ENCODE measurements at regions not wholly inside any gene's neighbourhood (a gene's known extent, or its start where the extent isn't known, plus 50 kb on each side); places are given as distances from the start of the nearest gene placed in this dataset.

DNA sequence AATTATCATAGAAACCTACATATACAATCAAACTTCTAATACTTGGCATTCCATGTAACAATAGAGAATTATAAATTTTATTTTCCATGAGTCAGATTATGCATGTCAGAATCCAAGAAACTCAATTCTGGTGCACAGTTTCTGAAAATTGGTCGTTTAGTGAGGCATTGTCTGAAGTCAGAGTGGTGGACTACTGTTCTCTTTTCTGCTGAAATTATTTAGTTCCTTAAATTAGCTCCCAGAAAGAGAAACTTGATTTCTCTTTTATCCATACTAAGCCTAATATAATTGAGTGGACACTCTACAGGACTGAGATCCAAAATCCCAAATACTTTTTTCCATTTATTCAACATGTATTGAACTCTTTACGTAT lies 265.5 kb downstream of the ALDH8A1 start:
- Histone ChIP-seq H3K27ac (no peak overlapping the region), H3K27me3 (no peaks in the 10 kb centered on the region), H3K4me3 (no peak overlapping the region), H3K9me3 (no peaks in the 10 kb centered on the region), H3K36me3 (no peaks in the 10 kb centered on the region), H3K4me1 (no peaks in the 10 kb centered on the region)
- DNase-seq, result no peak
- intact Hi-C loops (cut with DNase I), result no loop called here
- 46 to 79% methylated on average over 2 of the region's 2 CpGs for WGBS, 2 donors
- no peak for TF ChIP-seq POLR2A (IDR thresholded peaks at IDR 0.05)
- no peak for TF ChIP-seq CTCF (IDR thresholded peaks at IDR 0.05)

DNA sequence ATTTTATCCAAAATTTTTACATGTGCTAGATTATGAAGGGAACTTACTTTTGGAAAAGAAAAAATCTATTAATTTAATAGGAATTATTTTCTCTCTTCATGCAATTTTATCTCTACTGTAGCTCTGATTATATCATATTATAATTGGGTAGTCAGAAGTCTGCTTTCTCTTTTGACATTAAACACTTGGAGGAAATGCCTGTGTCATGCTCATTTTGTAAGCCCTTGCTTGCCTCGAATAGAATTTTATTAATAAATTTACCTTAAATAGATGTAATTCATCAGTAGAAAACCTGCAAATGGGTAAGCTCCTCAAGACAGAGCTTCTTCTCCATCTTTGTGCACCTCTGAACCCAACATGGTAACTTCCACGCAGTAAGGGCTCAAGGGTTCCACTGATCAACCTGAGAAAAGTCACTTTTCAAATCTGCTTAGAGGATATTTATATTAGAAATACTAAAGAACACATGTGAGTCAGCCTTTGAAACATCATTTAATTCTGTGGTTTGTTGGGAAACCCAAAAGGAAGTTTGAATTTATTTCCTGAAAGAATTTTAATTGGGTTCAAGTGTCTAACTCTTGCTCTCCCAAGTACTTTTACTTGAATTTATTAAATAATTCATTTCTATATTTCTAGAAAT lies 266.0 kb downstream of the ALDH8A1 start:
- intact Hi-C loops (cut with DNase I), result no loop called here
- H3K9me3 ChIP-seq, result no peaks in the 10 kb centered on the region
- H3K27ac ChIP-seq, result no peak overlapping the region
- H3K36me3 ChIP-seq, result no peaks in the 10 kb centered on the region
- no peak overlapping the region for H3K4me3 ChIP-seq
- WGBS, 2 donors, result 43 to 55% methylated on average over 2 of the region's 2 CpGs
- no peaks in the 10 kb centered on the region for H3K27me3 ChIP-seq
- no peak for TF ChIP-seq POLR2A (IDR thresholded peaks at IDR 0.05)
- TF ChIP-seq CTCF (IDR thresholded peaks at IDR 0.05), result no peak
- no peak for DNase-seq
- H3K4me1 ChIP-seq, result no peaks in the 10 kb centered on the region

- Histone ChIP-seq H3K27ac (no peak overlapping the region), H3K4me3 (no peak overlapping the region), H3K36me3 (no peaks in the 10 kb centered on the region), H3K9me3 (no peaks in the 10 kb centered on the region), H3K4me1 (no peaks in the 10 kb centered on the region), H3K27me3 (no peaks in the 10 kb centered on the region)
- intact Hi-C loops (cut with DNase I), result no loop called here
- DNase-seq, result no peak
- no peak for TF ChIP-seq POLR2A (IDR thresholded peaks at IDR 0.05)
- no peak for TF ChIP-seq CTCF (IDR thresholded peaks at IDR 0.05)
- 89 to 100% methylated on average over 1 of the region's 1 CpG for WGBS, 2 donors
Measured at GRCh38 chr6:134680433-134680832, 269.5 kb downstream of the ALDH8A1 start.

GRCh38 chr6:134680021-134680420 lies 269.9 kb downstream of the ALDH8A1 start:
- no peak overlapping the region for H3K4me3 ChIP-seq
- no peak for DNase-seq
- WGBS, 2 donors, result 63 to 69% methylated on average over 3 of the region's 3 CpGs
- H3K27ac ChIP-seq, result no peak overlapping the region
- no peaks in the 10 kb centered on the region for H3K4me1 ChIP-seq
- no peaks in the 10 kb centered on the region for H3K27me3 ChIP-seq
- TF ChIP-seq CTCF (IDR thresholded peaks at IDR 0.05) (no peak), POLR2A (IDR thresholded peaks at IDR 0.05) (no peak)
- H3K9me3 ChIP-seq, result no peaks in the 10 kb centered on the region
- intact Hi-C loops (cut with DNase I), result no loop called here
- no peaks in the 10 kb centered on the region for H3K36me3 ChIP-seq

- H3K4me3 ChIP-seq, result no peak overlapping the region
- no peak overlapping the region for H3K27ac ChIP-seq
- DNase-seq, result no peak
- no peaks in the 10 kb centered on the region for H3K9me3 ChIP-seq
- intact Hi-C loops (cut with DNase I), result no loop called here
- TF ChIP-seq POLR2A (IDR thresholded peaks at IDR 0.05), result no peak
- no peak for TF ChIP-seq CTCF (IDR thresholded peaks at IDR 0.05)
- WGBS, 2 donors, result 63 to 64% methylated on average over 5 to 6 of the region's 7 CpGs
- H3K27me3 ChIP-seq, result no peaks in the 10 kb centered on the region
- no peaks in the 10 kb centered on the region for H3K4me1 ChIP-seq
- H3K36me3 ChIP-seq, result no peaks in the 10 kb centered on the region
Measured at GRCh38 chr6:134678436-134678889, 271.4 kb downstream of the ALDH8A1 start.
